ENCODE measurements at regions not wholly inside any gene's neighbourhood (a gene's known extent, or its start where the extent isn't known, plus 50 kb on each side); places are given as distances from the start of the nearest gene placed in this dataset.
"Not testable (repeated sequence)": the region's sequence is repeated elsewhere in the genome, so short reads cannot be mapped to it uniquely, and the experiment has no call there.

DNA sequence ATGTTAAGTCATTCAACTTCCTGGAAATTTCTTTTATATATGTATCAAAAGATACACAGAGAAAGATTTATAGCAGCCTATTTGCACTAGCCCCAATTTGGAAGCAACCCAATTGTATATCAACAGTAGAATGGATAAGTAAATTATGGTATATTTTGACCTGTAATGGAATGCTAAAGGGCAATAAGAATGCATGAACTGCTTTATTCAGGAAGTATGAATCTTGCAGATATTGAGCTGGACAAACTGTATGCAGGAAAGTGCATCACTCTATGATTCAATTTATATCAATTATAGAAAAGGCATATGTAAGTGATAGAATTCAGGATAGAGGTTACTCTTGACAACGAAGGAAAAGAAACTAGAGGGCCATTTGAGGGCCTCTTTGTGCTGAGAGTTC is 913.1 kb upstream of the FBXO33 start:
- no peak overlapping the region for H3K23ac ChIP-seq (ENCODE audit: low read length)
- H4K8ac ChIP-seq (ENCODE audit: low read depth, low read length) = no peak overlapping the region
- H3K36me3 ChIP-seq (ENCODE audit: control insufficient read depth in 1 of 2, insufficient read depth in 2 of 2, low read length in 2 of 2) = no peaks in the 10 kb centered on the region
- no peak overlapping the region for H4K12ac ChIP-seq (ENCODE audit: low read depth, low read length)
- H3K14ac ChIP-seq (ENCODE audit: low read length) = no peak overlapping the region
- H2BK120ac ChIP-seq (ENCODE audit: insufficient read depth, low read length, poor library complexity) = no peak overlapping the region
- H3K4ac ChIP-seq (ENCODE audit: low read depth, low read length) = no peak overlapping the region
- no peak overlapping the region for H3K9ac ChIP-seq (ENCODE audit: low read length)
- no peak overlapping the region for H2BK5ac ChIP-seq (ENCODE audit: low read depth, low read length, poor library complexity)
- DNase-seq = no peak
- no peaks in the 10 kb centered on the region for H3K79me2 ChIP-seq (ENCODE audit: control insufficient read depth, insufficient read depth, low read length, poor library complexity)
- no peak overlapping the region for H2AFZ ChIP-seq (ENCODE audit: insufficient read depth, low read length, poor library complexity)
- no peaks in the 10 kb centered on the region for H3K79me1 ChIP-seq (ENCODE audit: low read length)
- H3K4me2 ChIP-seq (ENCODE audit: low read length) = no peak overlapping the region
- no CpG with 5 or more reads among the region's 1 CpG for WGBS (ENCODE audit: extremely low coverage, insufficient coverage, insufficient read length)
- no peaks in the 10 kb centered on the region for H3K4me1 ChIP-seq (ENCODE audit: control insufficient read depth in 1 of 2, insufficient read depth in 2 of 2, low read length in 2 of 2)
- no peak overlapping the region for H2BK12ac ChIP-seq (ENCODE audit: low read length)
- H3K4me3 ChIP-seq (ENCODE audit: low read depth, low read length) = no peak overlapping the region
- H4K91ac ChIP-seq (ENCODE audit: low read depth, low read length) = no peak overlapping the region
- no peak overlapping the region for H3K27ac ChIP-seq (ENCODE audit: low read depth, low read length)
- no peaks in the 10 kb centered on the region for H3K27me3 ChIP-seq (ENCODE audit: insufficient read depth, low read length)
- no peak overlapping the region for H3K18ac ChIP-seq (ENCODE audit: low read length)
- H2AK5ac ChIP-seq (ENCODE audit: low read length) = no peak overlapping the region
- no peaks in the 10 kb centered on the region for H3K9me3 ChIP-seq (ENCODE audit: insufficient read depth, low read depth, low read length)

DNA sequence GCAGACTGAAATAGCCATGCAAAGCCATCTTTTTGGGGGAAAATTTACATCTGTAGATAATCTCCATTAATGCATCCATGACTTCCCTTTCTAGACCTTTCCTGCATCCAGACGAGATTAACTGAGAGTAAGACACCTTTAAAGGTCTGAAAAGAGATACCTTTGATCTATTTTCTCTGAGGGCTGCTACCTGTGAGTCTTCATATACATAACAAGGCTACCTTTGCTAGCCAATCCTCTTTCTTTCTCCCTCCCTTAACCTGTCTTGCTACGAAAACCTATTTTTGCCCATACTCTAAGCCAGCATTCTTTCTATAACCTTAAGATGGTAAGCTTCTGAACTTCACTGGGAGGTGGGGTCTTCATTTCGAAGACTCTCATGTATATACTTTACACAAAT is 908.5 kb upstream of the FBXO33 start:
- H4K12ac ChIP-seq (ENCODE audit: low read depth, low read length) = no peak overlapping the region
- H3K79me1 ChIP-seq (ENCODE audit: low read length) = no peaks in the 10 kb centered on the region
- H3K14ac ChIP-seq (ENCODE audit: low read length) = no peak overlapping the region
- DNase-seq = no peak
- H2BK120ac ChIP-seq (ENCODE audit: insufficient read depth, low read length, poor library complexity) = no peak overlapping the region
- no peak overlapping the region for H3K27ac ChIP-seq (ENCODE audit: low read depth, low read length)
- no peak overlapping the region for H4K8ac ChIP-seq (ENCODE audit: low read depth, low read length)
- H4K91ac ChIP-seq (ENCODE audit: low read depth, low read length) = no peak overlapping the region
- no CpG with 5 or more reads among the region's 3 CpGs for WGBS (ENCODE audit: extremely low coverage, insufficient coverage, insufficient read length)
- no peaks in the 10 kb centered on the region for H3K79me2 ChIP-seq (ENCODE audit: control insufficient read depth, insufficient read depth, low read length, poor library complexity)
- no peak overlapping the region for H3K4me2 ChIP-seq (ENCODE audit: low read length)
- H3K18ac ChIP-seq (ENCODE audit: low read length) = no peak overlapping the region
- H3K9me3 ChIP-seq (ENCODE audit: insufficient read depth, low read depth, low read length) = no peaks in the 10 kb centered on the region
- H2BK5ac ChIP-seq (ENCODE audit: low read depth, low read length, poor library complexity) = no peak overlapping the region
- H3K27me3 ChIP-seq (ENCODE audit: insufficient read depth, low read length) = no peaks in the 10 kb centered on the region
- H3K9ac ChIP-seq (ENCODE audit: low read length) = no peak overlapping the region
- no peak overlapping the region for H2BK12ac ChIP-seq (ENCODE audit: low read length)
- H3K23ac ChIP-seq (ENCODE audit: low read length) = no peak overlapping the region
- H3K4ac ChIP-seq (ENCODE audit: low read depth, low read length) = no peak overlapping the region
- no peak overlapping the region for H2AFZ ChIP-seq (ENCODE audit: insufficient read depth, low read length, poor library complexity)
- no peaks in the 10 kb centered on the region for H3K4me1 ChIP-seq (ENCODE audit: control insufficient read depth in 1 of 2, insufficient read depth in 2 of 2, low read length in 2 of 2)
- H3K4me3 ChIP-seq (ENCODE audit: low read depth, low read length) = no peak overlapping the region
- H3K36me3 ChIP-seq (ENCODE audit: control insufficient read depth in 1 of 2, insufficient read depth in 2 of 2, low read length in 2 of 2) = no peaks in the 10 kb centered on the region
- H2AK5ac ChIP-seq (ENCODE audit: low read length) = no peak overlapping the region

DNA sequence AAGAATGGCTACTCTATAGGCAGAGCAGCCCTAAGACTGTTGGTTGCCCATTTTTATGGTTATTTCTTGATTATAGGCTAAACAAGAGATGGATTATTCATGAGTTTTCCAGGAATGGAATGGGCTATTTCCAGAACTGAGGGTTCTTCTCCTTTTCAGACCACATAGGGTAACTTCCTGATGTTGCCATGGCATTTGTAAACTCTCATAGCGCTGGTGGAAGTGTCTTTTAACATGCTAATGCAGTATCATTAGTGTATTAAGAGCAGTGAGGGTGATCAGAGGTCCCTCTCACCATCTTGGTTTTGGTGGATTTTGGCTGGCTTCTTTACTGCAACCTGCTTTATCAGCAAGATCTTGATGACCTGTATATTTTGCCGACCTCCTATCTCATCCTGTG is 904.6 kb upstream of the FBXO33 start:
- no peak overlapping the region for H3K18ac ChIP-seq (ENCODE audit: low read length)
- H4K8ac ChIP-seq (ENCODE audit: low read depth, low read length) = no peak overlapping the region
- H3K27me3 ChIP-seq (ENCODE audit: insufficient read depth, low read length) = no peaks in the 10 kb centered on the region
- no peak overlapping the region for H4K12ac ChIP-seq (ENCODE audit: low read depth, low read length)
- no CpG with 5 or more reads among the region's 2 CpGs for WGBS (ENCODE audit: extremely low coverage, insufficient coverage, insufficient read length)
- no peak overlapping the region for H2AFZ ChIP-seq (ENCODE audit: insufficient read depth, low read length, poor library complexity)
- H3K4me1 ChIP-seq (ENCODE audit: control insufficient read depth in 1 of 2, insufficient read depth in 2 of 2, low read length in 2 of 2) = no peaks in the 10 kb centered on the region
- H3K4me2 ChIP-seq (ENCODE audit: low read length) = no peak overlapping the region
- H3K4me3 ChIP-seq (ENCODE audit: low read depth, low read length) = no peak overlapping the region
- no peak overlapping the region for H2BK120ac ChIP-seq (ENCODE audit: insufficient read depth, low read length, poor library complexity)
- no peak overlapping the region for H2BK12ac ChIP-seq (ENCODE audit: low read length)
- no peak overlapping the region for H3K14ac ChIP-seq (ENCODE audit: low read length)
- H3K79me1 ChIP-seq (ENCODE audit: low read length) = no peaks in the 10 kb centered on the region
- no peak for DNase-seq
- H2BK5ac ChIP-seq (ENCODE audit: low read depth, low read length, poor library complexity) = no peak overlapping the region
- no peaks in the 10 kb centered on the region for H3K79me2 ChIP-seq (ENCODE audit: control insufficient read depth, insufficient read depth, low read length, poor library complexity)
- H3K27ac ChIP-seq (ENCODE audit: low read depth, low read length) = no peak overlapping the region
- no peak overlapping the region for H2AK5ac ChIP-seq (ENCODE audit: low read length)
- H3K9ac ChIP-seq (ENCODE audit: low read length) = no peak overlapping the region
- H3K23ac ChIP-seq (ENCODE audit: low read length) = no peak overlapping the region
- no peak overlapping the region for H4K91ac ChIP-seq (ENCODE audit: low read depth, low read length)
- no peaks in the 10 kb centered on the region for H3K9me3 ChIP-seq (ENCODE audit: insufficient read depth, low read depth, low read length)
- no peak overlapping the region for H3K4ac ChIP-seq (ENCODE audit: low read depth, low read length)
- no peaks in the 10 kb centered on the region for H3K36me3 ChIP-seq (ENCODE audit: control insufficient read depth in 1 of 2, insufficient read depth in 2 of 2, low read length in 2 of 2)

GRCh38 chr14:40326519-40326918 is 894.3 kb upstream of the FBXO33 start:
- H3K79me2 ChIP-seq (ENCODE audit: control insufficient read depth, insufficient read depth, low read length, poor library complexity); H3K14ac ChIP-seq (ENCODE audit: low read length); H3K18ac ChIP-seq (ENCODE audit: low read length); H2BK120ac ChIP-seq (ENCODE audit: insufficient read depth, low read length, poor library complexity); H3K4me2 ChIP-seq (ENCODE audit: low read length); H3K4me3 ChIP-seq (ENCODE audit: low read depth, low read length); H3K27ac ChIP-seq (ENCODE audit: low read depth, low read length); H2BK5ac ChIP-seq (ENCODE audit: low read depth, low read length, poor library complexity); DNase-seq; H3K23ac ChIP-seq (ENCODE audit: low read length); H3K9me3 ChIP-seq (ENCODE audit: insufficient read depth, low read depth, low read length); H3K4ac ChIP-seq (ENCODE audit: low read depth, low read length); H3K4me1 ChIP-seq (ENCODE audit: control insufficient read depth in 1 of 2, insufficient read depth in 2 of 2, low read length in 2 of 2); H3K79me1 ChIP-seq (ENCODE audit: low read length); H2AFZ ChIP-seq (ENCODE audit: insufficient read depth, low read length, poor library complexity); H4K91ac ChIP-seq (ENCODE audit: low read depth, low read length); H3K36me3 ChIP-seq (ENCODE audit: control insufficient read depth in 1 of 2, insufficient read depth in 2 of 2, low read length in 2 of 2); H3K9ac ChIP-seq (ENCODE audit: low read length); H3K27me3 ChIP-seq (ENCODE audit: insufficient read depth, low read length); H4K8ac ChIP-seq (ENCODE audit: low read depth, low read length); H2BK12ac ChIP-seq (ENCODE audit: low read length); H2AK5ac ChIP-seq (ENCODE audit: low read length); H4K12ac ChIP-seq (ENCODE audit: low read depth, low read length): not testable (repeated sequence)
- no CpG with 5 or more reads among the region's 9 CpGs for WGBS (ENCODE audit: extremely low coverage, insufficient coverage, insufficient read length)

Measured in trophoblast cell (in vitro differentiated cells and primary cell).